Upper lobe of left lung (tissue), 4 donors: ENCODE measurements at regions not wholly inside any gene's neighbourhood (a gene's known extent, or its start where the extent isn't known, plus 50 kb on each side); places are given as distances from the start of the nearest gene placed in this dataset.

ENCODE experiments used
- CTCF ChIP-seq, 6 experiments: fragments of 450-650 bp in 4 of 6; fragments of 200-600 bp in 2 of 6; sonication (generic) in 2 of 6; IDR thresholded peaks; one replicate each; pipeline ENCODE4 v1.5.1; 2016 to 2019; ENCODE audit warnings: antibody characterized with exemption in 6 of 6
- EP300 ChIP-seq, 4 donors: sonication (generic); formaldehyde crosslinking; IDR thresholded peaks; one replicate each; pipeline ENCODE4 v1.5.1; 2017; ENCODE audit warnings: antibody characterized with exemption in 4 of 4, control low read depth in 2 of 4
- POLR2A ChIP-seq, 4 donors: fragments of 450-650 bp; IDR thresholded peaks; one replicate each; pipeline ENCODE4 v1.5.1; 2016 to 2017; ENCODE audit warnings: antibody characterized with exemption in 4 of 4, mild to moderate bottlenecking in 2 of 4

- TF ChIP-seq POLR2A (IDR thresholded peaks at IDR 0.05) (no peak), CTCF (IDR thresholded peaks at IDR 0.05) (no peak), EP300 (IDR thresholded peaks at IDR 0.05) (no peak)
Observed at GRCh38 chr2:8574196-8575037, 107.4 kb upstream of the ID2 start.
